GM12891 (cell line): ENCODE measurements at regions not wholly inside any gene's neighbourhood (a gene's known extent, or its start where the extent isn't known, plus 50 kb on each side); places are given as distances from the start of the nearest gene placed in this dataset.

ENCODE experiments used
- POLR2AphosphoS5 ChIP-seq: IDR thresholded peaks from 2 replicates; pipeline ENCODE4 v1.6.1; 2011; ENCODE audit warnings: low read depth, low read length, control low read depth
- TAF1 ChIP-seq: IDR thresholded peaks from 2 replicates; pipeline ENCODE4 v1.6.1; 2011; ENCODE audit warnings: low read depth, low read length, control low read depth

DNA sequence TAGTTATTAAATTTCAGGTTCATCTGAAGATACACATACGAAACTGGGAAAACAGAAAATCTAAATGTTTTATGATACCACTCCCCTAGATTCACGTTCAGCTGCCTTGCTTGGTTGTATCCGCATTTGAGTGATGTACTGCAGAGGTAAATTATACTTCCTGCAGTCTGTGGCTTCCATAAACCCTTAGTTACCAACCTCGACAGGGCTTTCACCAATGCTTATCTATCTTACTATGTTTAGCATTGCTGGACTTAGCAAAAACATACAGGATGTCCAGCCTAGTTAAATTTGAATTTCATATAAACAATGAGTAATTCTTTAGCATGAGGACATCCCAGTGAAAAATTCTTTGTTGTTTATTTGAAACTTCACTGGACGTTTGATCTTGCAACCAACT is 108.8 kb downstream of the TMA16 start:
- no peak for TF ChIP-seq POLR2AphosphoS5
- TF ChIP-seq TAF1 = no peak
